ENCODE measurements at regions not wholly inside any gene's neighbourhood (a gene's known extent, or its start where the extent isn't known, plus 50 kb on each side); places are given as distances from the start of the nearest gene placed in this dataset.
"Not testable (repeated sequence)": the region's sequence is repeated elsewhere in the genome, so short reads cannot be mapped to it uniquely, and the experiment has no call there.

DNA sequence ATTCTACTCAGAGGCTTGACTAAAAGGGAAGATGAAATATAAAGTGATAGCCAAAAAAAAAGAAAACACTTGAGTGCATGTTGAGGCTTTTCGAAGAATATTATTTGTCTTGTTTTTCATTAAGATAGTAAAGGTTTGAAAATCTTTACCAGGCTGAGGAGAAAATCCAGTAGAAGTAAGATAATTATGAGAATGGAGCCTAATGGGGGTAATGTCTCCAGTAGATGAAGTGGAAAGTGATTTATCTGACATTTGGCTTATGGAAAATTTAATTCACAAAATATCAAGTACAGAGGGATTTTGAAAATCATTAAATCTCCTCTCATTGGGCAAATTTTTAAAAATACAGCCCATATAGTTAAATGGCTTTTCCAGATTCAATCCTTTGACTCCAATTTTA, 274.9 kb downstream of the SPRY2 start:
- TF ChIP-seq POLR2A (IDR thresholded peaks at IDR 0.05; ENCODE audit: low read depth, low read length) (no peak), MXI1 (IDR thresholded peaks at IDR 0.05; ENCODE audit: borderline replicate concordance, low read depth, low read length) (no peak), FOS (IDR thresholded peaks at IDR 0.05; ENCODE audit: low read depth, low read length) (no peak)
- TF ChIP-seq, protein P1, sequence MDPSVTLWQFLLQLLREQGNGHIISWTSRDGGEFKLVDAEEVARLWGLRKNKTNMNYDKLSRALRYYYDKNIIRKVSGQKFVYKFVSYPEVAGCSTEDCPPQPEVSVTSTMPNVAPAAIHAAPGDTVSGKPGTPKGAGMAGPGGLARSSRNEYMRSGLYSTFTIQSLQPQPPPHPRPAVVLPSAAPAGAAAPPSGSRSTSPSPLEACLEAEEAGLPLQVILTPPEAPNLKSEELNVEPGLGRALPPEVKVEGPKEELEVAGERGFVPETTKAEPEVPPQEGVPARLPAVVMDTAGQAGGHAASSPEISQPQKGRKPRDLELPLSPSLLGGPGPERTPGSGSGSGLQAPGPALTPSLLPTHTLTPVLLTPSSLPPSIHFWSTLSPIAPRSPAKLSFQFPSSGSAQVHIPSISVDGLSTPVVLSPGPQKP (IDR thresholded peaks at IDR 0.05; ENCODE audit: borderline replicate concordance, low read depth, low read length) = no peak
- no peaks in the 10 kb centered on the region for H4K20me1 ChIP-seq (ENCODE audit: insufficient read depth, low read length)
- H2BK5ac ChIP-seq (ENCODE audit: low read depth, low read length, poor library complexity, severe bottlenecking) = no peak overlapping the region
- H3K27me3 ChIP-seq (ENCODE audit: control insufficient read depth, insufficient read depth, low read length) = no peaks in the 10 kb centered on the region
- H3K4me3 ChIP-seq (ENCODE audit: insufficient read depth, low read depth, low read length) = no peak overlapping the region
- WGBS, 2 experiments (ENCODE audit: extremely low coverage in 2 of 2, insufficient read length in 1 of 2) = no CpG with 5 or more reads among the region's 1 CpG
- no peak overlapping the region for H3K9ac ChIP-seq (ENCODE audit: low read depth, low read length)
- no peak overlapping the region for H3K14ac ChIP-seq (replicated peaks; ENCODE audit: low read depth, low read length)
- H3K36me3 ChIP-seq (ENCODE audit: control insufficient read depth, insufficient read depth, low read length) = no peaks in the 10 kb centered on the region
- no peaks in the 10 kb centered on the region for H3K9me3 ChIP-seq (ENCODE audit: control insufficient read depth, insufficient read depth, low read length)
- ChIA-PET POLR2A (ENCODE audit: unreplicated experiment) (no interaction called here), CTCF (no interaction called here)
- H3K4me1 ChIP-seq (ENCODE audit: control insufficient read depth, insufficient read depth, low read length) = no peaks in the 10 kb centered on the region
- no peak overlapping the region for H3K56ac ChIP-seq (ENCODE audit: extremely low read depth, insufficient read depth, low read length)
- no peak overlapping the region for H2BK20ac ChIP-seq (ENCODE audit: low read depth, low read length)
- no peaks in the 10 kb centered on the region for H3K9me1 ChIP-seq (ENCODE audit: insufficient read depth, low read length)
- H3K18ac ChIP-seq (ENCODE audit: low read depth, low read length) = no peak overlapping the region
- H3K23ac ChIP-seq (ENCODE audit: low read depth, low read length) = no peak overlapping the region
- no peak overlapping the region for H3K4ac ChIP-seq (ENCODE audit: low read depth, low read length)
- H3K79me1 ChIP-seq (ENCODE audit: low read depth in 1 of 2, low read length in 2 of 2) = no peaks in the 10 kb centered on the region
- no peak overlapping the region for H2AK5ac ChIP-seq (ENCODE audit: low read depth, low read length)
- no peak overlapping the region for H3K27ac ChIP-seq (ENCODE audit: insufficient read depth, low read length)
- in situ Hi-C loops (cut with MboI; ENCODE audit: low sequenced_read_pairs) = no loop called here
- no peak overlapping the region for H3K4me2 ChIP-seq (ENCODE audit: low read depth, low read length)
- no peak overlapping the region for H4K8ac ChIP-seq (ENCODE audit: low read depth in 2 of 2, low read length in 2 of 2)
- dilution Hi-C loops (cut with HindIII; ENCODE audit: low sequenced_read_pairs, unreplicated experiment) = no loop called here
- no peak overlapping the region for H2BK15ac ChIP-seq (ENCODE audit: low read depth, low read length)
- no peak overlapping the region for H2BK120ac ChIP-seq (ENCODE audit: low read depth, low read length)
- no peak overlapping the region for H2AFZ ChIP-seq (replicated peaks; ENCODE audit: low read length, poor library complexity)
- no peak overlapping the region for H2AK9ac ChIP-seq (replicated peaks; ENCODE audit: low read depth, low read length, poor library complexity)
- H4K5ac ChIP-seq (ENCODE audit: low read depth, low read length) = no peak overlapping the region
- no TSS peak for BruUV-seq (replicated peaks)
- H4K91ac ChIP-seq (ENCODE audit: insufficient read depth, low read depth, low read length) = no peak overlapping the region
- no peak for ATAC-seq (ENCODE audit: low read depth)
- DNase-seq = no peak
- intact Hi-C loops (cut with micrococcal nuclease) = no loop called here

DNA sequence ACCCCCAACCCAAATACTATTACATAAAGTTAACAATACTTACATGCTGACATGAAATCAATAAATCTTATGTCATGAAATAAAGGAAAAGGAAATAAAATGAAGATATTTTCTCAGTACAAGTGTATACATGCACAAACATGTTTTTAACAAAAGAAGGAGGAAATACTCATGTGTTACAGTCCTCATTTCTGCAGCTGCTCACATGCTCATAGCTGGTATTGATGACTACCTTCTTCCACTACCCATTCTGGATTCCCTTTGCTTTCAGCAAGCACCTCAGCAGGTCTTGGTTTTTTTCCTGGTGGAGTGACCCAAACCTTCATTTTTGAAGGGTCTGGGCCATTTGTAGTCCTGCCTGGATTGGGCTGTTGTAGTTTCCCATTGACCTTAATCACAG, 278.5 kb downstream of the SPRY2 start:
- H3K9me1 ChIP-seq (ENCODE audit: insufficient read depth, low read length); H3K4me1 ChIP-seq (ENCODE audit: control insufficient read depth, insufficient read depth, low read length); H3K4ac ChIP-seq (ENCODE audit: low read depth, low read length); H3K27me3 ChIP-seq (ENCODE audit: control insufficient read depth, insufficient read depth, low read length); H2AK9ac ChIP-seq (replicated peaks; ENCODE audit: low read depth, low read length, poor library complexity); H4K5ac ChIP-seq (ENCODE audit: low read depth, low read length); H3K9me3 ChIP-seq (ENCODE audit: control insufficient read depth, insufficient read depth, low read length); H3K36me3 ChIP-seq (ENCODE audit: control insufficient read depth, insufficient read depth, low read length); H2AK5ac ChIP-seq (ENCODE audit: low read depth, low read length); CTCF ChIA-PET; H3K79me1 ChIP-seq (ENCODE audit: low read depth in 1 of 2, low read length in 2 of 2); intact Hi-C loops (cut with micrococcal nuclease); POLR2A ChIA-PET (ENCODE audit: unreplicated experiment); H3K23ac ChIP-seq (ENCODE audit: low read depth, low read length); H3K18ac ChIP-seq (ENCODE audit: low read depth, low read length); H4K8ac ChIP-seq (ENCODE audit: low read depth in 2 of 2, low read length in 2 of 2); DNase-seq; in situ Hi-C loops (cut with MboI; ENCODE audit: low sequenced_read_pairs); ATAC-seq (ENCODE audit: low read depth); dilution Hi-C loops (cut with HindIII; ENCODE audit: low sequenced_read_pairs, unreplicated experiment); H3K56ac ChIP-seq (ENCODE audit: extremely low read depth, insufficient read depth, low read length); H2BK5ac ChIP-seq (ENCODE audit: low read depth, low read length, poor library complexity, severe bottlenecking); H3K9ac ChIP-seq (ENCODE audit: low read depth, low read length); BruUV-seq (replicated peaks); H4K20me1 ChIP-seq (ENCODE audit: insufficient read depth, low read length); H3K14ac ChIP-seq (replicated peaks; ENCODE audit: low read depth, low read length); H3K4me2 ChIP-seq (ENCODE audit: low read depth, low read length); H2AFZ ChIP-seq (replicated peaks; ENCODE audit: low read length, poor library complexity); H4K91ac ChIP-seq (ENCODE audit: insufficient read depth, low read depth, low read length); H3K4me3 ChIP-seq (ENCODE audit: insufficient read depth, low read depth, low read length); H2BK120ac ChIP-seq (ENCODE audit: low read depth, low read length); H3K27ac ChIP-seq (ENCODE audit: insufficient read depth, low read length); H2BK15ac ChIP-seq (ENCODE audit: low read depth, low read length); H2BK20ac ChIP-seq (ENCODE audit: low read depth, low read length): not testable (repeated sequence)

Data from IMR-90 (cell line).